Naive thymus-derived CD4-positive, alpha-beta T cell (primary cell): ENCODE measurements at regions not wholly inside any gene's neighbourhood (a gene's known extent, or its start where the extent isn't known, plus 50 kb on each side); places are given as distances from the start of the nearest gene placed in this dataset.

Experiments used
- ATAC-seq: fragments of 150-1000 bp; cut with Tn5 transposase; 2 replicates; pipeline ENCODE4 v1.10.0; 2021; ENCODE audit warnings: mild to moderate bottlenecking, moderate library complexity
- CTCF ChIA-PET: fragments of 350-600 bp; sonication (Branson Sonifier 250); formaldehyde crosslinking; loops from one replicate; lab custom pipeline; 2021; ENCODE audit warnings: antibody characterized with exemption; lab: Charles Lee
- POLR2A ChIA-PET: fragments of 350-600 bp; sonication (Branson Sonifier 250); formaldehyde crosslinking; loops from one replicate; lab custom pipeline; 2021; ENCODE audit warnings: antibody characterized with exemption, inconsistent platforms; lab: Charles Lee
- DNase-seq, 9 donors: peaks; one replicate each; pipeline versions ENCODE4 v3.0.0 to v3.0.0-alpha.2; 2020 to 2022; ENCODE audit warnings: mixed read lengths in 1 of 9
- H3K27ac ChIP-seq: one replicate; pipeline ENCODE4 v1.7.0; 2013; ENCODE audit warnings: mild to moderate bottlenecking, low read depth, low read length, moderate library complexity
- H3K27me3 ChIP-seq, 2 donors: one replicate each; pipeline ENCODE4 v1.7.0; 2013; ENCODE audit warnings: low read length in 2 of 2, mild to moderate bottlenecking in 2 of 2, moderate library complexity in 2 of 2; ENCODE audit not compliant: control insufficient read depth in 2 of 2, insufficient read depth in 2 of 2
- H3K36me3 ChIP-seq, 3 experiments: 1 replicate in 2 of 3; 2 replicates in 1 of 3; pipeline ENCODE4 v1.7.0; 2013; ENCODE audit warnings: low read length in 3 of 3, mild to moderate bottlenecking in 3 of 3, moderate library complexity in 1 of 3; ENCODE audit not compliant: insufficient read depth in 3 of 3, control insufficient read depth in 2 of 3
- H3K4me1 ChIP-seq, 2 donors: one replicate each; pipeline ENCODE4 v1.7.0; 2013; ENCODE audit warnings: low read length in 2 of 2, mild to moderate bottlenecking in 2 of 2, moderate library complexity in 1 of 2; ENCODE audit not compliant: control insufficient read depth in 2 of 2, insufficient read depth in 2 of 2
- H3K4me3 ChIP-seq: 2 replicates; pipeline ENCODE4 v1.7.0; 2013; ENCODE audit warnings: mild to moderate bottlenecking, low read length
- H3K9me3 ChIP-seq, 3 experiments: 1 replicate in 2 of 3; 2 replicates in 1 of 3; pipeline ENCODE4 v1.7.0; 2013; ENCODE audit warnings: low read length in 3 of 3; ENCODE audit not compliant: control insufficient read depth in 2 of 3
- H3K27ac Mint-ChIP-seq, 9 donors: one replicate each; pipeline ENCODE4 v1.8.0; 2020 to 2022; ENCODE audit warnings: mixed read lengths in 9 of 9, mild to moderate bottlenecking in 8 of 9, moderate library complexity in 5 of 9, inconsistent platforms in 2 of 9
- H3K27me3 Mint-ChIP-seq, 5 donors: one replicate each; pipeline ENCODE4 v1.8.0; 2021 to 2022; ENCODE audit warnings: mixed read lengths in 5 of 5, mild to moderate bottlenecking in 1 of 5
- H3K36me3 Mint-ChIP-seq, 5 donors: one replicate each; pipeline ENCODE4 v1.8.0; 2020 to 2022; ENCODE audit warnings: mixed read lengths in 5 of 5, mild to moderate bottlenecking in 3 of 5, inconsistent platforms in 1 of 5
- H3K4me1 Mint-ChIP-seq, 7 donors: one replicate each; pipeline ENCODE4 v1.8.0; 2020 to 2022; ENCODE audit warnings: mixed read lengths in 7 of 7, mild to moderate bottlenecking in 3 of 7, inconsistent platforms in 1 of 7
- H3K4me3 Mint-ChIP-seq, 10 donors: one replicate each; pipeline ENCODE4 v1.8.0; 2020 to 2022; ENCODE audit warnings: mild to moderate bottlenecking in 10 of 10, mixed read lengths in 10 of 10, moderate library complexity in 6 of 10, inconsistent platforms in 2 of 10
- H3K9me3 Mint-ChIP-seq, 11 donors: one replicate each; pipeline ENCODE4 v1.8.0; 2020 to 2022; ENCODE audit warnings: mixed read lengths in 11 of 11, mild to moderate bottlenecking in 4 of 11, inconsistent platforms in 1 of 11, moderate library complexity in 1 of 11
- intact Hi-C, 2 donors: fragments of 100-400 bp; cut with micrococcal nuclease; formaldehyde crosslinking; loops; one replicate each; pipeline ENCODE4 v1.15.1; 2023

DNA sequence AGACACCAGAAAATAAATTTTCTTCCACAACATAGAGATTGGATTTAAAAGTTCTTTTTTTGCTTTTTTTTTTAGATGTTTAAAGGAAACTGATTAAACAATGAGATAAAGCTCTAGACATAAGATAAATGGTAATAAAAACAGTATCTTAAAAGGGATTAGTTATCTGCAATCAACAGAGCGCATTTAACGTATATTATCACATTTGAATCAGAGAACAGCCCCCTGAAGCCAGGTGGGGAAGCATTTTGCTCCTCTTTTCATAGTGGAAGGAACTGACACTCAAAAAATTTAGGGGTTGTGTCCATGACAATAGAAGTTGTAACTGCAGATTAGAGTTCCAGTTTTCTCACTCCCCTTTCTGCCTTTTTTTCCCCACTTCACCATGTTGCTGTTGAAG lies 367.6 kb downstream of the SPATA31D1 start:
- Mint-ChIP-seq H3K36me3 (no peaks in the 10 kb centered on the region), H3K27ac (no peak overlapping the region), H3K9me3 (peaks cover 0 to 3% (median 0%) of the 10 kb centered on the region in 11 donors), H3K4me1 (no peaks in the 10 kb centered on the region), H3K27me3 (no peaks in the 10 kb centered on the region), H3K4me3 (no peak overlapping the region)
- no peaks in the 10 kb centered on the region for H3K9me3 ChIP-seq
- CTCF ChIA-PET: no interaction called here
- H3K4me1 ChIP-seq: no peaks in the 10 kb centered on the region
- ATAC-seq (no peak), DNase-seq (no peak)
- no peaks in the 10 kb centered on the region for H3K36me3 ChIP-seq
- H3K27ac ChIP-seq: no peak overlapping the region
- no peaks in the 10 kb centered on the region for H3K27me3 ChIP-seq
- no peak overlapping the region for H3K4me3 ChIP-seq
- POLR2A ChIA-PET: no interaction called here
- intact Hi-C loops: no loop called here

DNA sequence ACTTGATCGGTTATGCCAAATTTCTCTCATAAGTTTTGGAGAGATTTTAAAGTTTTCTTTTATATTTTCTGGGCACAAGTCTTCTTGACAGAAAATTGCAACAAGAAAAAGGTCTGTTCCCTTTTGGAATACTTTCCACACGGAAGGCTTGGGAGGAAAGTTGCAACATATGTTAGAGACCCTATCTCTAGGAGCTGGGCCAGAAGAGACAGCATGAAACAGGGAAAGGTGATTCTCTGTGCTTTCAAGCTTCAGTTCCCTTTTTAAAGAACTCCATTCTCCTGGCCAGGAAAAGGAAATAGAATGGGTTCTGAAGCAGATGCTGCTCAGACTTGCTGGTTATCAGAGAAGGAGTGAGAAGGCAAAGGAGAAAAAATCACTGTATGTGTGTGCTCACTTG lies 368.3 kb downstream of the SPATA31D1 start:
- Histone ChIP-seq H3K4me3 (no peak overlapping the region), H3K36me3 (no peaks in the 10 kb centered on the region), H3K9me3 (no peaks in the 10 kb centered on the region), H3K4me1 (no peaks in the 10 kb centered on the region), H3K27me3 (no peaks in the 10 kb centered on the region), H3K27ac (no peak overlapping the region)
- POLR2A ChIA-PET: no interaction called here
- ATAC-seq (no peak), DNase-seq (no peak)
- intact Hi-C loops: no loop called here
- Mint-ChIP-seq H3K9me3 (peaks cover 0 to 3% (median 0%) of the 10 kb centered on the region in 11 donors), H3K27me3 (no peaks in the 10 kb centered on the region), H3K27ac (no peak overlapping the region), H3K36me3 (no peaks in the 10 kb centered on the region), H3K4me1 (no peaks in the 10 kb centered on the region), H3K4me3 (no peak overlapping the region)
- CTCF ChIA-PET: no interaction called here

DNA sequence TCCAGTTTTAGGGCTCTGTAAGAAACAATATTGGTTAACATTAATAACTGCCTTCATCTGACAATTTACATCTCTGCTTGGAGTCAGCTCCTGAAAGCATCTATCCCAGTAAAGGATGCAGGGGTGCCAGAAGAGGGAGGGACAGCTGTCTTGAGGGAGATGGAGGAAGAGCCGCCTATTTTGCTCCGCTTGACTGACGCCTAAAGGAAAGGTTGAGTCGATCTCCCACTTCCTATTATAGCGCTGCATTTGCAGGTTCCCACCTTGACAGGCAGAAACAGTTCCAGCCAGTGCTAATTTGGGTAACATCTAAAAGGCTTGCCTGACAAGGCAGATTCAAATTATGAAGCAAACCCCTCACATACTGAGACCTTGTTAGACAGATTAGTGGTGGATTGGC lies 374.6 kb downstream of the SPATA31D1 start:
- POLR2A ChIA-PET: no interaction called here
- H3K9me3 Mint-ChIP-seq: peaks cover 0 to 3% (median 0%) of the 10 kb centered on the region in 11 donors

DNA sequence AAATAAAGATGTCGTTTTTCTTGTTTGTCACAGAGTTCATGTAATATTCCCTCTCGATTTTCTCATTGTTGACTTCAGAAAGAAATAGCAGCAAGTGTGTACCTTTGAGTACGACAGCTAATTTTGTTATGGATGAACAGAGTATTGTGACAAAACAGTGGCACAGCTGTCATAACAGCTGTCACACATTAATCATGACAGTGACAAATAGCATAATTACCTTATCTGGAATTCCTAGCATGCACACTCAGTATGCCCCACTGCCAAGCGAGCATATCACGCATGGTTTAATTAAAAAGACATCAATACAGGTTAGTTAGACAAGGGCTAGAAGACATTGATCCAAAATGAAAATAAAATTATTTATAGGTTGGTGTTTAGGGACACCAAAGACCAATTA lies 375.1 kb downstream of the SPATA31D1 start:
- H3K27ac Mint-ChIP-seq: no peak overlapping the region
- intact Hi-C loops: no loop called here
- no peak for DNase-seq
- H3K27me3 ChIP-seq: no peaks in the 10 kb centered on the region
- H3K36me3 ChIP-seq: no peaks in the 10 kb centered on the region
- no peaks in the 10 kb centered on the region for H3K4me1 ChIP-seq
- H3K4me1 Mint-ChIP-seq: no peaks in the 10 kb centered on the region
- H3K9me3 ChIP-seq: no peaks in the 10 kb centered on the region
- POLR2A ChIA-PET: no interaction called here
- no peak overlapping the region for H3K27ac ChIP-seq
- H3K4me3 ChIP-seq: no peak overlapping the region
- H3K36me3 Mint-ChIP-seq: no peaks in the 10 kb centered on the region
- no peak for ATAC-seq
- H3K9me3 Mint-ChIP-seq: peaks cover 0 to 3% (median 0%) of the 10 kb centered on the region in 11 donors
- no peak overlapping the region for H3K4me3 Mint-ChIP-seq
- H3K27me3 Mint-ChIP-seq: no peaks in the 10 kb centered on the region
- CTCF ChIA-PET: interaction anchor here (0.7 kb wide), 1 partner anchor 171 kb away, joined by 3 read pairs; no protein-coding TSS in a partner anchor

More for the DNA sequence above, 374.6 kb downstream of the SPATA31D1 start:
- Histone ChIP-seq H3K9me3 (no peaks in the 10 kb centered on the region), H3K27ac (no peak overlapping the region), H3K36me3 (no peaks in the 10 kb centered on the region), H3K4me3 (no peak overlapping the region), H3K4me1 (no peaks in the 10 kb centered on the region), H3K27me3 (no peaks in the 10 kb centered on the region)
- no peak overlapping the region for H3K27ac Mint-ChIP-seq
- H3K4me3 Mint-ChIP-seq: no peak overlapping the region
- intact Hi-C loops: no loop called here
- H3K27me3 Mint-ChIP-seq: no peaks in the 10 kb centered on the region
- CTCF ChIA-PET: interaction anchor here (0.7 kb wide), 1 partner anchor 172 kb away, joined by 3 read pairs; no protein-coding TSS in a partner anchor
- ATAC-seq: no peak
- no peak for DNase-seq
- no peaks in the 10 kb centered on the region for H3K36me3 Mint-ChIP-seq
- H3K4me1 Mint-ChIP-seq: no peaks in the 10 kb centered on the region

DNA sequence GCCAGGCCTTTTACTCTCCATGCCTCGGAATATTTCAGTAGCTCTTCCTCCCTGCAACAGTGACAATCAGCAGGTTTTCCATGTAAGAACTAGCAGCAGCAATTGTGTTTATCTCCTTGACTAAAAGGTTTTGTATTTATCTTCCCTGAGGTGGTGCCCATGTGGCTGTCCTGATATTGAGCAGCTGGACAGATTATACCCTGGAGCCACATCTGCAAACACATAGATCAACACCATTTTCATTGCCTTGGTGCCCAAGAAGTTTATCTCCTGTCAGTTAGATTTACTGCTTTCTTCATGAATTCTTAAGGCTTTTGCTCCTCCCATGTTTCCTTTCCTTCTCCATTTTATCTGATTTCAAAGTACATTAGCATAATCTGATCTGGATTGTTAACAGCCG lies 378.4 kb downstream of the SPATA31D1 start:
- Mint-ChIP-seq H3K36me3 (no peaks in the 10 kb centered on the region), H3K27ac (no peak overlapping the region), H3K9me3 (peaks cover 0 to 16% (median 0%) of the 10 kb centered on the region in 11 donors), H3K4me3 (no peak overlapping the region), H3K4me1 (no peaks in the 10 kb centered on the region), H3K27me3 (no peaks in the 10 kb centered on the region)
- Histone ChIP-seq H3K27me3 (no peaks in the 10 kb centered on the region), H3K4me1 (no peaks in the 10 kb centered on the region), H3K9me3 (no peaks in the 10 kb centered on the region), H3K27ac (no peak overlapping the region), H3K4me3 (no peak overlapping the region), H3K36me3 (no peaks in the 10 kb centered on the region)
- CTCF ChIA-PET: no interaction called here
- DNase-seq: no peak
- intact Hi-C loops: no loop called here
- no peak for ATAC-seq
- POLR2A ChIA-PET: no interaction called here

DNA sequence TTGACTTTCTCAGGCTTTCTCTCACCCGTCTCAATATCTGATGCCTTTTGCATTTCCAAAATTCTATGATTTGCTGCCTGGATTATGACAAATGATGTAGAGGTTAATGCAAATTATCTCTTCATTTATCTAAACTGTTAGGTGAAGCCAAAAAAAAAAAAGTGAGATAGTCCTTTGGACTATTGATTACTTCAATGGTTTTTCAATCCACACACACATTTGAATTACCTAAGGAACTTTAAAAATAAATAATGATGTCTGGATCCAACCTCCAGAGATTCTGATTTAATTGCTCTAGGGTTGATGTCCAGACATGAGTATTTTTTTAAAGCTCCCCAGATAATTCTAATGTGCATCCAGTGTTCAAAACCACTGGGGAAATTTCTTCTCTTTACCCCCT lies 379.4 kb downstream of the SPATA31D1 start:
- Histone ChIP-seq H3K4me1 (no peaks in the 10 kb centered on the region), H3K4me3 (no peak overlapping the region), H3K27ac (no peak overlapping the region), H3K27me3 (no peaks in the 10 kb centered on the region), H3K9me3 (no peaks in the 10 kb centered on the region), H3K36me3 (no peaks in the 10 kb centered on the region)
- Mint-ChIP-seq H3K9me3 (peaks cover 0 to 19% (median 0%) of the 10 kb centered on the region in 11 donors), H3K36me3 (no peaks in the 10 kb centered on the region), H3K27ac (no peak overlapping the region), H3K4me3 (no peak overlapping the region), H3K27me3 (no peaks in the 10 kb centered on the region), H3K4me1 (no peaks in the 10 kb centered on the region)
- ATAC-seq (no peak), DNase-seq (no peak)
- intact Hi-C loops: no loop called here
- ChIA-PET CTCF (interaction anchor here (0.7 kb wide), 1 partner anchor 66 kb away, joined by 3 read pairs; no protein-coding TSS in a partner anchor), POLR2A (no interaction called here)

DNA sequence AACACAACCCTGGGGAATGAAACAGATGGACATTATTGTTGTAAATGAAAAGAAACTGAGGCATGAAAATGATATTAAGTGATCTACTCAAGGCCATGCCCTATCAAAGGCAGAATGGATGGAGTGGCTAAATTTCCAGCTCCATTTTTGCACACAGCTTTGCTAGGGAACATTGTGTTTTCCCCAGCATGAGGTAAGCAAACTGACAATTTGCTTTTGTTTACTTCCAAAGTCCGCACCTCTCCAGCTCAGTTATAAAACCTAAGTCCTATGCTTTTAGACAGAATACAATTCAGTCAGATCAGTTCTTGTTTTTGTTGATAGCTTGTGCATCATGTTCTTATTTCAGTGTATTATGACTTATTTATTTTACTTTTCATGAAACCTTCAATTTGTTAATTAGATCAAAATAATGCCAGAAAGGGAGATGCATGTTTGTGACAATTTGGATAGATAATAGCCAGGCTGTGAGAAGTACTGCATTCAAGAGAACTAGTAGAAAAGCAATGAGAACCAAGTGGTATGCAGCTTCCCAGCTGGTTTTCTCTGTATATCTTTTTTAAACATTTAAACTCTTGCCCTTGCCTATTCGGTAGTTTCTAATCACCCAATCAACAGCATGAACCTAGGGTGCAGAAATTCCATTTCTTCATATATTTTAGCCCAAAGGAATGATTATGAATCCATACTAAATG lies 380.8 kb downstream of the SPATA31D1 start:
- CTCF ChIA-PET: no interaction called here
- no peak overlapping the region for H3K27ac ChIP-seq
- DNase-seq (no peak), ATAC-seq (no peak)
- H3K27me3 ChIP-seq: no peaks in the 10 kb centered on the region
- H3K4me3 ChIP-seq: no peak overlapping the region
- H3K9me3 Mint-ChIP-seq: peaks cover 0 to 27% (median 2%) of the 10 kb centered on the region in 11 donors
- H3K36me3 Mint-ChIP-seq: no peaks in the 10 kb centered on the region
- no peaks in the 10 kb centered on the region for H3K4me1 ChIP-seq
- H3K4me1 Mint-ChIP-seq: no peaks in the 10 kb centered on the region
- H3K27ac Mint-ChIP-seq: no peak overlapping the region
- H3K27me3 Mint-ChIP-seq: no peaks in the 10 kb centered on the region
- H3K9me3 ChIP-seq: no peaks in the 10 kb centered on the region
- H3K36me3 ChIP-seq: no peaks in the 10 kb centered on the region
- POLR2A ChIA-PET: no interaction called here
- intact Hi-C loops: no loop called here
- no peak overlapping the region for H3K4me3 Mint-ChIP-seq
